Panc1 (cell line): ENCODE measurements at regions not wholly inside any gene's neighbourhood (a gene's known extent, or its start where the extent isn't known, plus 50 kb on each side); places are given as distances from the start of the nearest gene placed in this dataset.

Experiments
- CTCF ChIP-seq: fragments of 450-650 bp; IDR thresholded peaks from 2 replicates; pipeline ENCODE4 v1.5.1; 2017; ENCODE audit warnings: mild to moderate bottlenecking
- POLR2AphosphoS5 ChIP-seq: IDR thresholded peaks from 2 replicates; pipeline ENCODE4 v1.6.1; 2012; ENCODE audit warnings: mild to moderate bottlenecking, low read depth, low read length, moderate library complexity

GRCh38 chr2:194618432-194618831, 1038.6 kb upstream of the SLC39A10 start:
- TF ChIP-seq CTCF: no peak
- no peak for TF ChIP-seq POLR2AphosphoS5
